HepG2 (cell line): ENCODE measurements at regions not wholly inside any gene's neighbourhood (a gene's known extent, or its start where the extent isn't known, plus 50 kb on each side); places are given as distances from the start of the nearest gene placed in this dataset.
"Not testable (repeated sequence)": the region's sequence is repeated elsewhere in the genome, so short reads cannot be mapped to it uniquely, and the experiment has no call there.

Source experiments
- ATAC-seq: fragments of 200-7000 bp; cut with Tn5 transposase; 3 replicates; pipeline ENCODE4 v1.9.1; 2020; ENCODE audit warnings: mild to moderate bottlenecking, moderate library complexity
- BruUV-seq: library from RNA; stranded (reverse); fragments of 400-500 nt; replicated peaks from 2 replicates; lab custom pipeline; 2021; lab: Mats Ljungman, UMichigan
- CTCF ChIA-PET: fragments of 300-600 bp; formaldehyde crosslinking; extraction: SDS; loops from one replicate; lab custom pipeline; 2021; ENCODE audit warnings: low total read pairs, inconsistent platforms, low intra/inter-chr PET ratio; lab: Yijun Ruan, JAX
- POLR2A ChIA-PET: fragments of 350-600 bp; sonication (Branson Sonifier 250); formaldehyde crosslinking; loops from one replicate; lab custom pipeline; 2020; ENCODE audit warnings: antibody characterized with exemption, inconsistent platforms; lab: Yijun Ruan, JAX
- DNase-seq: peaks from one replicate; pipeline ENCODE4 v3.0.0-alpha.2; 2015; ENCODE audit warnings: low spot score
- FAIRE-seq: peaks from 3 replicates; lab custom pipeline; 2011; peaks lifted over from hg19 to GRCh38; lab: Jason Lieb, UNC
- H2AFZ ChIP-seq: one replicate; pipeline ENCODE4 v1.6.1; 2011; ENCODE audit warnings: low read length, inconsistent platforms
- H3K27ac ChIP-seq: fragments of 300-600 bp; 3 replicates; pipeline ENCODE4 v1.8.0; 2011; ENCODE audit warnings: mixed run types, mild to moderate bottlenecking, mixed read lengths, low read length, inconsistent platforms; ENCODE audit not compliant: insufficient read depth; ENCODE audit errors: extremely low read length
- H3K27me3 ChIP-seq, 2 experiments: fragments of 200-600 bp in 1 of 2; 2 replicates in 1 of 2; 3 replicates in 1 of 2; pipeline versions ENCODE4 v1.6.0 to v1.8.0; 2011; ENCODE audit warnings: low read length in 2 of 2, mild to moderate bottlenecking in 2 of 2, moderate library complexity in 2 of 2, inconsistent platforms in 1 of 2; ENCODE audit not compliant: insufficient read depth in 2 of 2, control insufficient read depth in 1 of 2
- H3K36me3 ChIP-seq, 2 experiments: fragments of 200-600 bp in 1 of 2; replicated peaks in 1 of 2; 2 replicates in 1 of 2; 3 replicates in 1 of 2; pipeline versions ENCODE4 v1.5.1 to v1.8.0; 2011; ENCODE audit warnings: low read length in 2 of 2, inconsistent platforms in 1 of 2; ENCODE audit not compliant: insufficient read depth in 2 of 2, control insufficient read depth in 1 of 2
- H3K4me1 ChIP-seq: 2 replicates; pipeline ENCODE4 v1.5.1; 2012; ENCODE audit warnings: low read length, inconsistent platforms; ENCODE audit not compliant: insufficient read depth
- H3K4me2 ChIP-seq: 2 replicates; pipeline ENCODE4 v1.6.0; 2011; ENCODE audit warnings: low read depth, low read length, inconsistent platforms
- H3K4me3 ChIP-seq, 3 experiments: fragments of 200-600 bp in 1 of 3; sonication (generic), shearing (Covaris generic) in 1 of 3; replicated peaks in 1 of 3; 2 replicates each; pipeline ENCODE4 v1.5.1; 2011 to 2016; ENCODE audit warnings: low read length in 3 of 3, inconsistent platforms in 2 of 3, low read depth in 2 of 3, mild to moderate bottlenecking in 2 of 3, control low read depth in 1 of 3, mixed read lengths in 1 of 3; ENCODE audit not compliant: insufficient read depth in 1 of 3
- H3K79me2 ChIP-seq: one replicate; pipeline ENCODE4 v1.6.1; 2011; ENCODE audit warnings: low read length, inconsistent platforms; ENCODE audit not compliant: insufficient read depth
- H3K9ac ChIP-seq: 2 replicates; pipeline ENCODE4 v1.6.0; 2011; ENCODE audit warnings: mild to moderate bottlenecking, low read depth, low read length, inconsistent platforms; ENCODE audit not compliant: insufficient read depth
- H3K9me3 ChIP-seq: 2 replicates; pipeline ENCODE4 v1.5.1; 2012; ENCODE audit warnings: mild to moderate bottlenecking, low read length
- H4K20me1 ChIP-seq: 2 replicates; pipeline ENCODE4 v1.6.0; 2011; ENCODE audit warnings: inconsistent platforms, mild to moderate bottlenecking, low read length, moderate library complexity; ENCODE audit not compliant: insufficient read depth
- BHLHE40 ChIP-seq: IDR thresholded peaks from 2 replicates; pipeline ENCODE4 v1.6.1; 2011; ENCODE audit warnings: low read length, improper control_type of control experiment
- PCBP2 ChIP-seq: fragments of 200-400 bp; formaldehyde crosslinking; optimal IDR thresholded peaks from 2 replicates; pipeline ENCODE3; 2018; ENCODE audit warnings: low read length, low read depth; ENCODE audit not compliant: poor library complexity, severe bottlenecking
- WGBS: methylation state at CpG from one replicate; pipeline ENCODE4 v1.1.6; 2017; ENCODE audit warnings: low lambda C conversion rate; 5-methylcytosine and 5-hydroxymethylcytosine counted together
- in situ Hi-C: cut with HindIII; loops from 2 replicates; pipeline ENCODE4 v1.10.0; 2017; ENCODE audit warnings: low pct_unique_long_range_greater_than_20kb; ENCODE audit not compliant: extremely low pct_ligation_motif_present
- intact Hi-C: fragments of 100-400 bp; cut with micrococcal nuclease; formaldehyde crosslinking; loops from one replicate; pipeline ENCODE4 v1.10.0; 2022; ENCODE audit not compliant: unreplicated experiment

GRCh38 chr20:40006168-40006860 is 682.7 kb downstream of the MAFB start:
- peaks cover 95% of the 10 kb centered on the region for H3K9me3 ChIP-seq
- intact Hi-C loops (no loop called here), in situ Hi-C loops (no loop called here)
- no peak overlapping the region for H3K4me3 ChIP-seq
- no peaks in the 10 kb centered on the region for H4K20me1 ChIP-seq
- FAIRE-seq (no peak), ATAC-seq (no peak), DNase-seq (no peak)
- no peak overlapping the region for H3K4me2 ChIP-seq
- BruUV-seq: no TSS peak
- no peaks in the 10 kb centered on the region for H3K27me3 ChIP-seq
- no peak overlapping the region for H3K9ac ChIP-seq
- no peaks in the 10 kb centered on the region for H3K79me2 ChIP-seq
- no peak overlapping the region for H3K27ac ChIP-seq
- TF ChIP-seq PCBP2 (no peak), BHLHE40 (no peak)
- no peaks in the 10 kb centered on the region for H3K4me1 ChIP-seq
- H2AFZ ChIP-seq: no peak overlapping the region
- ChIA-PET POLR2A (no interaction called here), CTCF (no interaction called here)
- H3K36me3 ChIP-seq: no peaks in the 10 kb centered on the region
- WGBS: 0% methylated on average over 1 of the region's 1 CpG

- H2AFZ ChIP-seq, CTCF ChIA-PET, H3K27me3 ChIP-seq, H3K9ac ChIP-seq, ATAC-seq, POLR2A ChIA-PET, H3K4me2 ChIP-seq, H3K36me3 ChIP-seq, BruUV-seq, intact Hi-C loops, DNase-seq, in situ Hi-C loops, FAIRE-seq, H3K4me3 ChIP-seq, H3K27ac ChIP-seq, H3K79me2 ChIP-seq, H4K20me1 ChIP-seq, H3K4me1 ChIP-seq: not testable (repeated sequence)
- WGBS: 1% methylated on average over 2 of the region's 2 CpGs
- H3K9me3 ChIP-seq: peaks cover 93% of the 10 kb centered on the region
Measured at GRCh38 chr20:40004092-40004491, 684.9 kb downstream of the MAFB start.
